ENCODE measurements at regions not wholly inside any gene's neighbourhood (a gene's known extent, or its start where the extent isn't known, plus 50 kb on each side); places are given as distances from the start of the nearest gene placed in this dataset.

GRCh38 chr20:51189814-51190782, 167.2 kb upstream of the KCNG1 start:
- TF ChIP-seq, protein P1, sequence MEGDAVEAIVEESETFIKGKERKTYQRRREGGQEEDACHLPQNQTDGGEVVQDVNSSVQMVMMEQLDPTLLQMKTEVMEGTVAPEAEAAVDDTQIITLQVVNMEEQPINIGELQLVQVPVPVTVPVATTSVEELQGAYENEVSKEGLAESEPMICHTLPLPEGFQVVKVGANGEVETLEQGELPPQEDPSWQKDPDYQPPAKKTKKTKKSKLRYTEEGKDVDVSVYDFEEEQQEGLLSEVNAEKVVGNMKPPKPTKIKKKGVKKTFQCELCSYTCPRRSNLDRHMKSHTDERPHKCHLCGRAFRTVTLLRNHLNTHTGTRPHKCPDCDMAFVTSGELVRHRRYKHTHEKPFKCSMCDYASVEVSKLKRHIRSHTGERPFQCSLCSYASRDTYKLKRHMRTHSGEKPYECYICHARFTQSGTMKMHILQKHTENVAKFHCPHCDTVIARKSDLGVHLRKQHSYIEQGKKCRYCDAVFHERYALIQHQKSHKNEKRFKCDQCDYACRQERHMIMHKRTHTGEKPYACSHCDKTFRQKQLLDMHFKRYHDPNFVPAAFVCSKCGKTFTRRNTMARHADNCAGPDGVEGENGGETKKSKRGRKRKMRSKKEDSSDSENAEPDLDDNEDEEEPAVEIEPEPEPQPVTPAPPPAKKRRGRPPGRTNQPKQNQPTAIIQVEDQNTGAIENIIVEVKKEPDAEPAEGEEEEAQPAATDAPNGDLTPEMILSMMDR (conservative IDR thresholded peaks at IDR 0.05 in 1 of 2, IDR thresholded peaks at IDR 0.05 in 1 of 2; ENCODE audit: extremely low read depth in 1 of 2, insufficient read depth in 1 of 2, low read depth in 1 of 2, low read length in 2 of 2), result no peak
- TF ChIP-seq EZH2 (IDR thresholded peaks at IDR 0.05; ENCODE audit: borderline replicate concordance, low read length), result no peak

All from mammary epithelial cell (primary cell).